ENCODE measurements at regions not wholly inside any gene's neighbourhood (a gene's known extent, or its start where the extent isn't known, plus 50 kb on each side); places are given as distances from the start of the nearest gene placed in this dataset.
"Not testable (repeated sequence)": the region's sequence is repeated elsewhere in the genome, so short reads cannot be mapped to it uniquely, and the experiment has no call there.

DNA sequence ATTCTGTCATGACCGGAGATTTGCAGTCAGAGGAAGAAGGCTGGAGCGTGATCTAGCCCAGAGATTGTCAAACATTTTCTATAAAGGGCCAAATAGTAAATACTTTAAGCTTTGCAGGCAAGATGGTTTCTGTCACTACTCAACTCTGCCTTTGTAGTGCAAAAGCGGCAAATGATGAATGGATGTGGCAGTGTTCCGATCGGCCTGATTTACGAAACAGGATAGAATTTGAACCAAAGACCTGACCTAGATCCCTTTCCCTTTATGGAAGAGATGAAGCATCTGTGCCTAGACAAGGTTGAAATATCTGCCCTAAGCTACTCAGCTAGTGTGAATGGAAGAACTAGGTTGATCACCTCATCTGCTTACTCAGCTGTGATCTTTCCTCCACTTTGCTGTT is 209.5 kb downstream of the YTHDC2 start:
- no peak for DNase-seq

- DNase-seq: no peak
These were observed 222.3 kb downstream of the YTHDC2 start for GRCh38 chr5:113735751-113736150.

DNA sequence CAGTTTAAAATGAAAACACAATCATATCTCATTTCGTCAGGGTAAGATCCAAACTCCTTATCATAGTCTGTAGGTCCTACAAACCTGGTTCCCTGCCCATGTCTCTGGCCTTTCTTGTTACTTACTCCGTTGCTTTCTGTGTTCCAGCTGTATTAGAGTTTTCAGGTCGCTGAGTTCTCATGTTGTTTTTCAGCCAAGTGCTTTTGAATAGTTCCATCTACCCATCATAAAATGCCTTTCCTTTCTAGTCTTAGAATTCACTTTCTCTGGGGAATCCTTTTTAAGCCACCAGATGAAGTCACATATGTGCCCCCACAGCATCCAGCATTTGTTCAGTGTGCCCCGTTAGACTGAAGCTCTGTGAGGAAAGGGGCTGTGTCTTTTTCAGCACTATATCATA is 228.7 kb downstream of the YTHDC2 start:
- DNase-seq: no peak

DNA sequence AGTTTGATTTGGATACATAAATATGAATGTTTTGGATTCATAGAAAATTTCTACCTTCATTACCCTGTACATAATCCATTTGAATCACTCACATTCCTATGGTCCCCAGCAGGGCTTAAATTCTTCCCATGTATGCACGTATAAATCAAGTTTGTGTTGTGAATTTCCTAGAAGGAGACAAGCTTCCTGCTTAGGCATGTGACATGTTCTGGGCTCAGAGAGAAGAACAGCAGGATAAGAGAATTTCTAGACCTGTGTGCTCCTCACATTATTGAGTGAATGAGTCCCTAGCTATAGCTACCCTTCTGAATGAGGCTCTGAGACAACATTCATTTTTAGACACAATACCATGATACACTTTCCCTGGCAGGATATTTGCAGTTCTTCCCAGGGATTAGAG is 229.1 kb downstream of the YTHDC2 start:
- no peak for DNase-seq

DNA sequence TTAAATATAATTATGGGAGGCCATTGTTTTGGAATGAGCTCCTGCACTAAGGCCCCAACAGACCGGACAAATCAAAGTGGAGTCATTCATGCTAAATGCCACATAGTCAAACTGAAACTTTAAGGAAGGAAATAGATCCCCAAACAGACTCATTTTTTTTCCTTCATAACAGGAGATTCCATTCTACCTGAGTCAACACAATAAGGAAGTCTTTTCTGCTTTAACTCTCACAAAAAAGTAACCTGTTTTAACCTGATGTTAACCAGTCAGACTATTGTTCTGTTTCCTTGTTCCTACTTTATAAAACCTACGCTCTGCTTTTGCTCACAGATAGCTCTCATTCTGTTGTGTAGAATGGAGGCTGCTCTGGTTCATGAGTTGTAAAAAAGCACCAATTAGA is 234.9 kb downstream of the YTHDC2 start:
- no peak for DNase-seq

DNA sequence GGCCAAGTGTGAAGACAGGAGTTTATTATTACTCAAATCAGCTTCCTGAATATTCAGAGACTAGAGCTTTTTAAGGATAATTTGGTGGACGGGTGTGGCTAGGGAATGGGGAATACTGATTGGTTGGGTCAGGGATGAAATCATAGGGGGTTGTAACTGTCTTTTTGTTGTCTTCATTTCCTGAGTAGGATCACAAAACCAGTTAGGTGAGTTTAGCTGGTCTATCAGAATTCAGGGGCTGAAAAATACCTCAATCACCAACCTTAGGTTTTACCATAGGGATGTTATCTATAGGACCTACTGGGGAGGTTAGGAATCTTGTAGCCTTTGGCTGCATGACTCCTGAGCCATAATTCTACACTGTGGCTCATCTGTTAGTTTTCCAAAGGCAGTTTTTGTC is 235.8 kb downstream of the YTHDC2 start:
- DNase-seq: no peak

DNA sequence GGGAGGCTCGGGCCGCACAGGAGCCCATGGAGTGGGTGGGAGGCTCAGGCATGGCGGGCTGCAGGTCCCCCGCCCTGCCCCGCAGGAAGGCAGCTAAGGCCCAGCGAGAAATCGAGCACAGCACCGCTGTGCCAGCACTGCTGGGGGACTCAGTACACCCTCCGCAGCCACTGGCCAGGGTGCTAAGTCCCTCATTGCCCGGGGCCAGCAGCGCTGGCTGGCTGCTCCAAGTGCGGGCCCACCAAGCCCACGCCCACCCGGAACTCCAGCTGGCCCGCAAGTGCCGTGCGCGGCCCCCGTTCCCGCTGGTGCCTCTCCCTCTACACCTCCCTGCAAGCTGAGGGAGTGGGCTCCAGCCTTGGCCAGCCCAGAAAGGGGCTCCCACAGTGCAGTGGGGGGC is 239.7 kb downstream of the YTHDC2 start:
- DNase-seq: not testable (repeated sequence)

DNA sequence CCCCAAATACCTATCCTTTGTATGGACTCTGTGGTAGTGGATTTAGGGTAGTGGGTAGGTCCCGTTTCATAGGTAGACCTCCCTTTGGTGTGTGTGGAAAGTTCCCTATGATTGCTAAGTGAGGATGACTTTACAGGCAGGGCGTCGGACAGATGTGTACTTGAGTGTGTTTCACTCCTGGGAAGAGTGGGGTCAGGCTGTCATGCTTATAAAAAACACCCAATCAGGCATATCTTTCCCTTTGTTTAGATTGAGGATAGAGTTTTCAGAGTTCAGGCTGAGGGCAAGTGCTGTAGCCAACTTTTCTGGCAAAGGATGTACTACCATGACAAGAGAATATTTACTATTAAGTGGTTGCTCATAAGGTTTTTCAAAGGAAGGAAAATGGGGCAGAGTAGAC is 242.0 kb downstream of the YTHDC2 start:
- DNase-seq: no peak

DNA sequence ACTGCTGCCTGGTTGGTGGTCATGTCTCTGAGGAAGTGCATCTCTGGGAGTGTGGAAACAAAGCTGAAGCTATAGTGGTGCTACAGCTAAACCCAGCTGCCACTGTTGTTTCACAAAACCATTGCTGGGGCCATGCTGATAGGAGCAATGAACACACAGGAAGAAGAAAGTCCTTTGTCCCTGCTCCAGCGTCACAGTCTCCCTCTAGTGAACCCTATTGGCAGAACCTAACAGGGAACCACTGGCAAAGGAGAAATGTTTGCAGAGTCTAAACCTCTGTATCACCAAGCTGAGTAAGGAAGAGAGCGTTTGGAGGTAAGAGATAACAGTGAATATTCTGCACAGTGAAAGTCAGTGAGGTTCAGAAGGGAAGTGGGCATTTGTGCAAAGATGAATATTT is 244.0 kb downstream of the YTHDC2 start:
- no peak for DNase-seq

DNA sequence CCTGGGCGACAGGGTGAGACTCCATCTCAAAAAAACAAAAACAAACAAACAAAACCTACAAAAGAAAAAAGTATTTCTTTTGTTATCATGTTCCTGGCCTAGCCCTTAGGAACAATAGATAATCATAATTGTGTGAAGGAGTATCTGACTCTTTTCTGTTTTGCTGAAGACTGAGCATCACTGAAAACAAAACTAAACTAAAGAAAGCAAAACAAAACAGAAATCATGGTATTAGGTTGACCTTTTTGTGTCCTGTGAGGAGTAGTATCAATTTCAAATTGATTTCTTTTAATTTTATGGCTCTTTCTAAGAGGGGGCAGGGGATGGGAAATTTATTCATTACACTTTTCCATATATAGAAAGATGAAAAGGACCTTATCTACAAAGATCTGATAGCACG is 246.0 kb downstream of the YTHDC2 start:
- no peak for DNase-seq

- DNase-seq: no peak
These were observed 247.0 kb downstream of the YTHDC2 start for GRCh38 chr5:113760486-113760885.

GRCh38 chr5:113761594-113761993 is 248.1 kb downstream of the YTHDC2 start:
- no peak for DNase-seq

- no peak for DNase-seq
These were observed 250.9 kb downstream of the YTHDC2 start for GRCh38 chr5:113764382-113764781.

DNA sequence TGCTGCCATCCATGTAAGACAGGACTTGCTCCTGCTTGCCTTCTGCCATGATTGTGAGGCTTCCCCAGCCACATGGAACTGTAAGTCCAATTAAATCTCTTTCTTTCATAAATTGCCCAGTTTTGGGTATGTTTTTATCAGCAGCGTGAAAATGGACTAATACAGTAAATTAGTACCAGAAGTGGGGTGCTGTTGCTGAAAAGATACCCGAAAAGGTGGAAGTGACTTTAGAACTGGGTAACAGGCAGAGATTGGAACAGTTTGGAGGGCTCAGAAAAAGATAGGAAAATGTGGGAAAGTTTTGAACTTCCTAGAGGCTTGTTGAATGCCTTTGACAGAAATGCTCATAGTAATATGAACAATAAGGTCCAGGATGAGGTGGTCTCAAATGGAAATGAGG is 253.3 kb downstream of the YTHDC2 start:
- not testable (repeated sequence) for DNase-seq

- no peak for DNase-seq
These were observed 257.2 kb downstream of the YTHDC2 start for GRCh38 chr5:113770648-113771047.

DNA sequence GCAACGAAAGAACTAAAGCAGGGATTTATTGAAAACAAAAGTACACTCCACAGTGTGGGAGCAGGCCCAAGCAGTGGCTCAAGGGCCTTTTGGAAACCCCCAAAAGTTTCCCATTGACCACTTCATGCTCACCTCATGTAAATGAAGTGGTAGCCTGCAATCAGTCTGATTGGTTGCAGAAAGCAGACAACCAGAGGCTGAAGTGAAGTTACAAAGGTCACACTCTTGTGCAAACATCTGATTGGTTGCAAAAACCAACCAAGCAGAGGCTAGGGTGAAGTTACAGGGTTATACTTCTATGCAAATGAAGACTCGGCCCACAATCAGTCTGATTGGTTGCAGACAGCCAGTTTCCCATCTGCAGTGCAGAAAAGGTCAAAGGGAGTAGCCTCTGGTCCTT is 258.0 kb downstream of the YTHDC2 start:
- no peak for DNase-seq

- no peak for DNase-seq
These were observed 262.7 kb downstream of the YTHDC2 start for GRCh38 chr5:113776168-113776567.

DNA sequence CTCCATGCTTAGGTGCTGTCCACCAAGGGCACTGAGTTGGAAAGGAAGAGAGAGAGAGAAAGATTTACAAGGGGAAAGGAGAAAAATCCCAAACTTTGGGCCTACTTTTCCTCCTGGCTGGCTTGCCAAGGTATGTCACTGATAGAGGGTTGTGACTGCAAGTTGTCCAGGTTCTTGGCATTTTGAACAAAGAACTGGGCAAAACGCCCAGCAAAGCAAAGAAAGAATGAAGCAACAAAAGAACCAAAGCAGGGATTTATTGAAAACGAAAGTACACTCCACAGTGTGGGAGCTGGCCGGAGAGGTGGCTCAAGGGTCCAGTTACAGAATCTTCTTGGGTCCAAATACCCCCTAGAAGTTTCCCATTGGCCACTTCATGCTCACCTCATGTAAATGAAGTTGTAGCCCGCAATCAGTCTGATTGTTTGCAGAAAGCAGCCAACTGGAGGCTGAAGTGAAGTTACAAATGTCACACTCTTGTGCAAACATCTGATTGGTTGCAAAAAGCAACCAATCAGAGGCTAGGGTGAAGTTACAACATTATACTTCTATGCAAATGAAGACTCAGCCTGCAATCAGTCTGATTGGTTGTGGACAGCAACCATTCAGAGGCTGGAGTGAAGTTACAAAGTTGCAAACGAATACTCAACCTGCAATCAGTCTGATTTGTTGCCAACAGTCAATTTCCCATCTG is 263.5 kb downstream of the YTHDC2 start:
- no peak for DNase-seq

GRCh38 chr5:113778147-113778546 is 264.7 kb downstream of the YTHDC2 start:
- no peak for DNase-seq

GRCh38 chr5:113788141-113788655 is 274.7 kb downstream of the YTHDC2 start:
- no peak for DNase-seq

DNA sequence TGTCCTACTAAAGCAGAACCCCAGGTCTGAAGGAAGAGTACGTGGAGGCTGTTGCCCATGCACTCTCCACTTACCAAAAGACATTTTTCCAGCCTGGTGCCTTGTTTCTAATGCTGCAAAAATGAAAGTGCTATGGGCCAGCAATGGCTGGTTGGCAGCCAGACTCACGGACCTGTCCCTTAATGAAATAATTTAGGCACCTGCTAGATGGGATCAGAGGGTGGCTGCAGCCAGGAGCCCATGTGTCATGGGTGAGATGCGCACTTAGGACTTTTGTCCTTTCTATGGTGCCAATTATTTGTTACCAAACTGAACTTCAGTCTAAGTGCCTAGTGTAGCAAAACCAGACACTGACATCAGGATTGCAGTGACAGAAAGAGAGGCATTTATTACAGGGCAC is 276.3 kb downstream of the YTHDC2 start:
- DNase-seq: no peak

- DNase-seq: no peak
These were observed 279.3 kb downstream of the YTHDC2 start for GRCh38 chr5:113792806-113793205.

- DNase-seq: no peak
These were observed 281.5 kb downstream of the YTHDC2 start for GRCh38 chr5:113794981-113795380.

GRCh38 chr5:113800686-113801085 is 287.2 kb downstream of the YTHDC2 start:
- no peak for DNase-seq

- DNase-seq: no peak
These were observed 290.8 kb downstream of the YTHDC2 start for GRCh38 chr5:113804264-113804663.

Data from NCI-H2171 treated with DMSO at 0.1 percent for 48 hours (cell line).